DND-41 (cell line): ENCODE measurements at regions not wholly inside any gene's neighbourhood (a gene's known extent, or its start where the extent isn't known, plus 50 kb on each side); places are given as distances from the start of the nearest gene placed in this dataset.

Source experiments
- ATAC-seq: fragments of 200-7000 bp; cut with Tn5 transposase; 3 replicates; pipeline ENCODE4 v1.9.1; 2021; ENCODE audit warnings: low read depth; ENCODE audit not compliant: insufficient read depth
- DNase-seq: peaks from one replicate; pipeline ENCODE4 v3.0.0-alpha.2; 2020
- H2AFZ ChIP-seq: 2 replicates; pipeline ENCODE4 v1.6.0; 2012; ENCODE audit warnings: low read depth, low read length
- H3K27ac ChIP-seq: 2 replicates; pipeline ENCODE4 v1.5.1; 2012; ENCODE audit warnings: low read length, inconsistent platforms
- H3K27me3 ChIP-seq: fragments of 200-600 bp; sonication (generic); 2 replicates; pipeline ENCODE4 v1.6.0; 2012; ENCODE audit warnings: low read length, mild to moderate bottlenecking, inconsistent platforms; ENCODE audit not compliant: insufficient read depth, poor library complexity
- H3K36me3 ChIP-seq: 2 replicates; pipeline ENCODE4 v1.5.1; 2012; ENCODE audit warnings: low read length, inconsistent platforms; ENCODE audit not compliant: insufficient read depth
- H3K4me1 ChIP-seq: 2 replicates; pipeline ENCODE4 v1.5.1; 2012; ENCODE audit warnings: mild to moderate bottlenecking, low read length; ENCODE audit not compliant: insufficient read depth
- H3K4me2 ChIP-seq: 2 replicates; pipeline ENCODE4 v1.6.0; 2012; ENCODE audit warnings: mild to moderate bottlenecking, moderate library complexity, low read length, inconsistent platforms; ENCODE audit not compliant: insufficient read depth
- H3K4me3 ChIP-seq, 2 experiments: fragments of 200-600 bp in 1 of 2; shearing (Covaris generic) in 1 of 2; 2 replicates each; pipeline ENCODE4 v1.5.1; 2012 to 2016; ENCODE audit warnings: inconsistent platforms in 2 of 2, low read length in 2 of 2, mild to moderate bottlenecking in 2 of 2, low read depth in 1 of 2, moderate library complexity in 1 of 2
- H3K79me2 ChIP-seq: 2 replicates; pipeline ENCODE4 v1.6.0; 2012; ENCODE audit warnings: low read length, inconsistent platforms; ENCODE audit not compliant: insufficient read depth
- H3K9ac ChIP-seq: 2 replicates; pipeline ENCODE4 v1.6.0; 2012; ENCODE audit warnings: low read depth, mild to moderate bottlenecking, inconsistent platforms, low read length, moderate library complexity
- H3K9me3 ChIP-seq: 2 replicates; pipeline ENCODE4 v1.5.1; 2012; ENCODE audit warnings: low read length, moderate library complexity, mild to moderate bottlenecking, inconsistent platforms; ENCODE audit not compliant: insufficient read depth, severe bottlenecking
- H4K20me1 ChIP-seq: 2 replicates; pipeline ENCODE4 v1.6.0; 2012; ENCODE audit warnings: low read length; ENCODE audit not compliant: insufficient read depth
- CTCF ChIP-seq: IDR thresholded peaks from 2 replicates; pipeline ENCODE4 v1.5.1; 2012; ENCODE audit warnings: borderline replicate concordance, low read length, moderate library complexity, mild to moderate bottlenecking; ENCODE audit not compliant: poor library complexity, severe bottlenecking; ENCODE audit errors: extremely low read depth
- EZH2 ChIP-seq: IDR thresholded peaks from 3 replicates; pipeline ENCODE4 v1.6.1; 2012; ENCODE audit warnings: borderline replicate concordance, low read depth, mild to moderate bottlenecking, moderate library complexity, low read length, inconsistent platforms; ENCODE audit not compliant: severe bottlenecking

DNA sequence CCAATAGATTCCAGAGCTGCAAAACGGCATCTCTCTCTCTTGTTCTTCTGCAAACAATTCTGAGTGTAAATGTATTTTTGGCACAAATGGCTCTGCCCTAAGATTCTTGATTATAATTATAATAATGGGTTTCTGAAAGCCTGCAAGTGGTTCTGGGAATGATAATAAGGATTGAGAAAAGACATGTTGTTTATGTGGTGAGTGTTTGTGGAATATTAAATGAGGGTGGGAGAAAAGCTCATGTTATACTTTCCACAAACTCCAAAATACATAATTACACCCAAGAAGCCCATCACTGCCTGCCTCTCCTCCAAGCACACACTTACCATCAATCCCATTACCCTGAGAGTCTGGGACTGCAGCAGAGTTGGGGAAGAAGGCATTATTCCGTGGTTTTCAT, 460.0 kb upstream of the BRINP1 start:
- Histone ChIP-seq H2AFZ (no peak overlapping the region), H3K27ac (no peak overlapping the region), H3K36me3 (no peaks in the 10 kb centered on the region), H4K20me1 (no peaks in the 10 kb centered on the region), H3K79me2 (no peaks in the 10 kb centered on the region), H3K4me3 (no peak overlapping the region), H3K27me3 (peaks cover 5% of the 10 kb centered on the region), H3K4me2 (no peak overlapping the region), H3K4me1 (no peaks in the 10 kb centered on the region), H3K9ac (no peak overlapping the region), H3K9me3 (no peaks in the 10 kb centered on the region)
- ATAC-seq (no peak), DNase-seq (no peak)
- TF ChIP-seq EZH2 = no peak
- no peak for TF ChIP-seq CTCF

DNA sequence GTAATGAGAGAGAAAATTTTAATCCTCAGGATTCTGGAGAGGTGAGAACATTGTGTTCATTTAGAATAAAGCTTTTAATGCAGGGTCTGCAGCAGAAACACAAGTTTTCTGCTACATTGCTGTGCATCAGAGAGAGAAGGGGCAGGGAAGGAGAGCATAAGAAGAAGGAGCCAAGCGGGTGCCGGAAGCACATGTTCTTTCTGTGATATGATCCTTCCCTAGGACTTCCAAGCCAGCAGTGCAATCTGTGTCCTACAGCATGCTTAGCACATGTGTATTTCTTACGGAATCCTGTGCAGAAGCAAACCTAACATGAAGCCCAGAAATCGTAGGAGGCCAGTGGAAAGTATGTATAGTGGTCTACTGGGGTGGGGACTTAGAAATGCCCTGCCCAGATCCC, 458.3 kb upstream of the BRINP1 start:
- H2AFZ ChIP-seq = no peak overlapping the region
- ATAC-seq = no peak
- TF ChIP-seq CTCF (no peak), EZH2 (no peak)

GRCh38 chr9:119827126-119827525, 457.9 kb upstream of the BRINP1 start:
- Histone ChIP-seq H3K4me3 (no peak overlapping the region), H3K4me2 (no peak overlapping the region), H2AFZ (no peak overlapping the region), H4K20me1 (no peaks in the 10 kb centered on the region), H3K36me3 (no peaks in the 10 kb centered on the region), H3K27me3 (peaks cover 5% of the 10 kb centered on the region), H3K79me2 (no peaks in the 10 kb centered on the region), H3K9me3 (no peaks in the 10 kb centered on the region), H3K27ac (no peak overlapping the region), H3K4me1 (no peaks in the 10 kb centered on the region), H3K9ac (no peak overlapping the region)
- TF ChIP-seq CTCF (no peak), EZH2 (no peak)
- ATAC-seq (no peak), DNase-seq (no peak)

More for the DNA sequence above, 458.3 kb upstream of the BRINP1 start:
- no peaks in the 10 kb centered on the region for H4K20me1 ChIP-seq
- H3K27me3 ChIP-seq = peaks cover 5% of the 10 kb centered on the region
- no peak overlapping the region for H3K4me3 ChIP-seq
- H3K4me1 ChIP-seq = no peaks in the 10 kb centered on the region
- no peak overlapping the region for H3K4me2 ChIP-seq
- H3K27ac ChIP-seq = no peak overlapping the region
- H3K9ac ChIP-seq = no peak overlapping the region
- no peaks in the 10 kb centered on the region for H3K79me2 ChIP-seq
- H3K9me3 ChIP-seq = no peaks in the 10 kb centered on the region
- DNase-seq = no peak
- H3K36me3 ChIP-seq = no peaks in the 10 kb centered on the region

DNA sequence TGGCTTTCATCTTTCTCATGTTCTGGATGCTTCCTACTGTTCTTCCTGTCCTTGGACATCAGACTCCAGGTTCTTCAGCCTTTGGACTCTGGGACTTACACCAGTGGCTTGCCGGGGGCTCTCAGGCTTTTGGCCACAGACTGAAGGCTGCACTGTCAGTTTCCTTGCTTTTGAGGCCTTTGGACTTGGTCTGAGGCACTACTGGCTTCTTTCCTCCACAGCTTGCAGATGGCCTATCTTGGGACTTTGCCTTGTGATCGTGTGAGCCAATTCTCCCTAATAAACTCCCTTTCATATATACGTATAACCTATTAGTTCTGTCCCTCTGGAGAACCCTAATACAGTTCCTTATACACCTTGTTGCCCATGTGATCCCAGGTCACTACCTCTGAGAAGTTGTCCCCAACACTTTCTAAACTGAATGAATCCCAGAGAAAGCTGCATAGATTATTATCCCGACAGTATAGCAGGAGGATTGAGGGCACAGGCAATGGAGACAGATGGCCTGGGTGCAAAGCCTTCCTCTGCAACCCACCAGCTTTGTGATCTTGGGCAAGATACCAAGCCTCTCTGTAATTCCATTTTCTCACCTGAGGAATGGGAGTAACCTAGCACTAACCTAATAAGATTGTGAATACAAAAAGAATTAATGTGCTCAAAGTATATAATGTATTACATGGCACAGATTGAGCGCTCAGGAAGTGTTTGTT, 449.6 kb upstream of the BRINP1 start:
- H4K20me1 ChIP-seq = no peaks in the 10 kb centered on the region
- no peaks in the 10 kb centered on the region for H3K4me1 ChIP-seq
- H3K36me3 ChIP-seq = no peaks in the 10 kb centered on the region
- H3K9me3 ChIP-seq = no peaks in the 10 kb centered on the region
- no peak overlapping the region for H3K27ac ChIP-seq
- no peak overlapping the region for H3K4me2 ChIP-seq
- H3K27me3 ChIP-seq = no peaks in the 10 kb centered on the region
- ATAC-seq (no peak), DNase-seq (no peak)
- H3K79me2 ChIP-seq = no peaks in the 10 kb centered on the region
- no peak overlapping the region for H3K4me3 ChIP-seq
- H3K9ac ChIP-seq = no peak overlapping the region
- TF ChIP-seq EZH2 (no peak), CTCF (no peak)
- H2AFZ ChIP-seq = no peak overlapping the region
